ENCODE measurements at regions not wholly inside any gene's neighbourhood (a gene's known extent, or its start where the extent isn't known, plus 50 kb on each side); places are given as distances from the start of the nearest gene placed in this dataset.
"Not testable (repeated sequence)": the region's sequence is repeated elsewhere in the genome, so short reads cannot be mapped to it uniquely, and the experiment has no call there.

- not testable (repeated sequence) for TF ChIP-seq POLR2AphosphoS5, POLR2A (IDR thresholded peaks at IDR 0.05)
- TF ChIP-seq, protein P1, sequence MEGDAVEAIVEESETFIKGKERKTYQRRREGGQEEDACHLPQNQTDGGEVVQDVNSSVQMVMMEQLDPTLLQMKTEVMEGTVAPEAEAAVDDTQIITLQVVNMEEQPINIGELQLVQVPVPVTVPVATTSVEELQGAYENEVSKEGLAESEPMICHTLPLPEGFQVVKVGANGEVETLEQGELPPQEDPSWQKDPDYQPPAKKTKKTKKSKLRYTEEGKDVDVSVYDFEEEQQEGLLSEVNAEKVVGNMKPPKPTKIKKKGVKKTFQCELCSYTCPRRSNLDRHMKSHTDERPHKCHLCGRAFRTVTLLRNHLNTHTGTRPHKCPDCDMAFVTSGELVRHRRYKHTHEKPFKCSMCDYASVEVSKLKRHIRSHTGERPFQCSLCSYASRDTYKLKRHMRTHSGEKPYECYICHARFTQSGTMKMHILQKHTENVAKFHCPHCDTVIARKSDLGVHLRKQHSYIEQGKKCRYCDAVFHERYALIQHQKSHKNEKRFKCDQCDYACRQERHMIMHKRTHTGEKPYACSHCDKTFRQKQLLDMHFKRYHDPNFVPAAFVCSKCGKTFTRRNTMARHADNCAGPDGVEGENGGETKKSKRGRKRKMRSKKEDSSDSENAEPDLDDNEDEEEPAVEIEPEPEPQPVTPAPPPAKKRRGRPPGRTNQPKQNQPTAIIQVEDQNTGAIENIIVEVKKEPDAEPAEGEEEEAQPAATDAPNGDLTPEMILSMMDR (IDR thresholded peaks at IDR 0.05): not testable (repeated sequence)
Observed at GRCh38 chr16:29203933-29204805, 202.3 kb downstream of the NPIPB11 start.

Measured in breast epithelium (tissue), 3 donors.